ENCODE measurements at regions not wholly inside any gene's neighbourhood (a gene's known extent, or its start where the extent isn't known, plus 50 kb on each side); places are given as distances from the start of the nearest gene placed in this dataset.
A peak's percentile ranks its signal among the peaks of the same experiment; 100 is the strongest.

DNA sequence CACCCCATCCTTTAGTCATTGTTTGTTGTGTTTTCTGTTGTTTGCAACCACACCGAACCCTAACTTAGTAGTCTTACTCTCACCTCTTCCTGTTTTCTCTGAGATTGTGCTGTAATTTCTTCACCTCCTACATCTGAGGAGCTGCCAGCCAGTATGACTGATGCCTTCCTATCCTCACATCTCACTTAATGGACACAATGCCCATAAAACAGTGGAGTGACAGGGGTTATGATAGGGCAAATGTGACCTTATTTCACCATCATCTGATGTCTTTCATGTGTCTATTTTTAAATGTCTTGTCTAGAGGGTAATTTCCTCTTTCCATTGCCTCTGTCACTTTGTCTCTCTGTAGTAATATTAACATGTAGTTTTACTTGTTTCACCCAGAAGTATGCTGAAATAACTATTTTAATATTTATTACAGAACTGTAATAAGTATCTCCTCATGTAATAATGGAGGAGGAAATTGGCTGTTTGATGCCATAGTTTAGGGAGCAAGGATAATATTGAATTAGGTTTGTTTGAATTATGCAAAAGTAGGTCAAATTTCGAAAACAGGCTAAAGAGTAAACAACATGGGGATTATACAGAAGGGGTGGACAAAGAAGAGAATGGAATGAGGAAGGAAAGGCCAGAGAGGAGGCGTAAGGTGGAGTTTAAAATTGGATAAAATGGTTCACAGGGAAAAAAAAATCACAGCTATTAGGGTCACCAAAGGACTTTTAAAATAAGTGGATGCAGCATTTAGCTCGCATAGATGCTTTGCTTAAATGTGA is 103.5 kb upstream of the SPRY2 start:
- H3K36me3 ChIP-seq (ENCODE audit: control insufficient read depth, insufficient read depth, low read length) = no peaks in the 10 kb centered on the region
- no peaks in the 10 kb centered on the region for H3K4me1 ChIP-seq (ENCODE audit: control insufficient read depth, insufficient read depth, low read length)
- WGBS (ENCODE audit: insufficient coverage, low lambda C conversion rate) = 100% methylated on average over 2 of the region's 4 CpGs
- H3K27ac ChIP-seq (ENCODE audit: low read length) = no peak overlapping the region
- no peaks in the 10 kb centered on the region for H3K9me3 ChIP-seq (ENCODE audit: control insufficient read depth, low read depth, low read length)
- H3K27me3 ChIP-seq (ENCODE audit: control insufficient read depth, insufficient read depth, low read length) = no peaks in the 10 kb centered on the region
- no peak for DNase-seq
- H3K4me3 ChIP-seq (ENCODE audit: low read length) = no peak overlapping the region

DNA sequence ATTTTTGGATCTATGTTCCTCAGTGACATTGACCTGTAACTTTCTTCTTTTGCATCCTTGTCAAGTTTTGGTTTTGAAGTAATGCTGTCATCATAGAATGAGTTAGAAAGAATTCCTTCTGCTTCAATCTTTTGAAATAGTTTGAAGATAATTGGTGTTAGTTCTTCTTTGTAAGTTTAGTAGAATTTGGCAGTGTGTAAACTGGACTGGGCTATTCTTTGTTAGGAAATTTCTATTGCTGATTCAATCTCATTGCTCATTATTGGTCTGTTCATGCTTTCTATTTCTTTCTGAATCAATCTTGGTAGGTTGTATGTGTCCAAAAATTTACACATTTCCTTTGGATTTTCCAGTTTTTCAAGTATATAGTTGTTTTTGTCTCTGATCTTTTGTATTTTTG is 101.7 kb upstream of the SPRY2 start:
- Histone ChIP-seq H3K27ac (ENCODE audit: low read length) (no peak overlapping the region), H3K36me3 (ENCODE audit: control insufficient read depth, insufficient read depth, low read length) (no peaks in the 10 kb centered on the region), H3K27me3 (ENCODE audit: control insufficient read depth, insufficient read depth, low read length) (no peaks in the 10 kb centered on the region), H3K4me3 (ENCODE audit: low read length) (no peak overlapping the region), H3K4me1 (ENCODE audit: control insufficient read depth, insufficient read depth, low read length) (no peaks in the 10 kb centered on the region), H3K9me3 (ENCODE audit: control insufficient read depth, low read depth, low read length) (no peaks in the 10 kb centered on the region)
- DNase-seq = no peak

DNA sequence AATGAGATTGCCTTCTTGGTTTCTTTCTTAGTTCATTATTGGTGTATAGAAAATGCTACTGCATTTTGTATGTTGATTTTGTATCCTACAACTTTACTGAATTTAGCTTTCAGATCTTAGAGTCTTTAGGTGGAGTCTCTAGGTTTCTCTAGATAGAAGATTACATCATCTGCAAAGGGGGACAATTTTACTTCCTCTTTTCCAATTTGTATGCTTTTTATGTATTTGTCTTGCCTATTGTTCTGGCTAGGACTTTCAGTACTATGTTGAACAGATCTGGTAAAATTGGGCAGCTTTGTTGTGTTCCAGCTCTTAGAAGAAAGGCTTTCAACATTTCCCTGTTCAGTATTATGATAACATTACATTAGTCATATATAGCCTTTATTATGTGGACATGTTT is 101.0 kb upstream of the SPRY2 start:
- DNase-seq = no peak
- Histone ChIP-seq H3K4me3 (ENCODE audit: low read length) (no peak overlapping the region), H3K9me3 (ENCODE audit: control insufficient read depth, low read depth, low read length) (no peaks in the 10 kb centered on the region), H3K27ac (ENCODE audit: low read length) (no peak overlapping the region), H3K27me3 (ENCODE audit: control insufficient read depth, insufficient read depth, low read length) (no peaks in the 10 kb centered on the region), H3K36me3 (ENCODE audit: control insufficient read depth, insufficient read depth, low read length) (no peaks in the 10 kb centered on the region), H3K4me1 (ENCODE audit: control insufficient read depth, insufficient read depth, low read length) (no peaks in the 10 kb centered on the region)

DNA sequence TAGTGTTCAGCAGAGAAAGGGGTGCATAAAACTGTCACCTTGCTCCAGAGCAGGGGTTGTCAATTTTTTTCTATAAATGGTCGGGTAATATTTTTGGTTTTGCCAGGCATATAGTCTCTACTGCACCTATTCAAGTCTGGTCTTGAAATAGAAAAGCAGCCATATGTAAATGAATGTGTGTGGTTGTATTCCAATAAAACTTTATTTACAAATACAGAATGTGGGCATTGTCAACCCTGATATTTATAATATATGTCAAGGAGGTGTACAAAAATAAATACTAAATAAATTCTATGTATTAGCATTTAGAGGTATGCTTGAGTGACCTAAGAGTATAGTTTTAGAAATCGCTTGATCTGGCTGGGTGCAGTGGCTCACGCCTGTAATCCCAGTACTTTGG is 97.6 kb upstream of the SPRY2 start:
- no peaks in the 10 kb centered on the region for H3K27me3 ChIP-seq (ENCODE audit: control insufficient read depth, insufficient read depth, low read length)
- WGBS (ENCODE audit: insufficient coverage, low lambda C conversion rate) = no CpG with 5 or more reads among the region's 3 CpGs
- no peak overlapping the region for H3K4me3 ChIP-seq (ENCODE audit: low read length)
- H3K9me3 ChIP-seq (ENCODE audit: control insufficient read depth, low read depth, low read length) = no peaks in the 10 kb centered on the region
- no peaks in the 10 kb centered on the region for H3K4me1 ChIP-seq (ENCODE audit: control insufficient read depth, insufficient read depth, low read length)
- no peaks in the 10 kb centered on the region for H3K36me3 ChIP-seq (ENCODE audit: control insufficient read depth, insufficient read depth, low read length)
- no peak for DNase-seq
- no peak overlapping the region for H3K27ac ChIP-seq (ENCODE audit: low read length)

DNA sequence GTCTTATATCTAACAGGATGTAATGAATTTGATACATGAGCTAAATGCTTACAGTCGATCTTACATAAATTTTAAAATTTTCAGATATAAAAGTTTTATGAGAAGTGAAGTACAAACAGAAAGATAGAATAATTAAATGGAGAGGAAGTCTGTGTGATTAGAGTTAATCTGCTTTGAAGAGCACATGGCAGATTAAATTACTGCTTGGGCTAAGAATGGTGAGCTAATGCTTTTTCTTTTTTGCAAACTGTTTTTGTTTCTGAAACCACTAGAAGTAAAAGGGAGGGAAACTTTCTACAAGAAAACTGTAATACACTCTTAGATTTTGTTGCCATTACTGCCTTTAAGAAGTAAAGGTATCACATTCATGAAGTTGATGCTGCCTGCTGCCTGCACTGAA is 96.3 kb upstream of the SPRY2 start:
- 83% methylated on average over 1 of the region's 1 CpG for WGBS (ENCODE audit: insufficient coverage, low lambda C conversion rate)
- DNase-seq = no peak
- H3K36me3 ChIP-seq (ENCODE audit: control insufficient read depth, insufficient read depth, low read length) = no peaks in the 10 kb centered on the region
- H3K27me3 ChIP-seq (ENCODE audit: control insufficient read depth, insufficient read depth, low read length) = no peaks in the 10 kb centered on the region
- H3K27ac ChIP-seq (ENCODE audit: low read length) = no peak overlapping the region
- no peak overlapping the region for H3K4me3 ChIP-seq (ENCODE audit: low read length)
- H3K4me1 ChIP-seq (ENCODE audit: control insufficient read depth, insufficient read depth, low read length) = no peaks in the 10 kb centered on the region
- H3K9me3 ChIP-seq (ENCODE audit: control insufficient read depth, low read depth, low read length) = no peaks in the 10 kb centered on the region

DNA sequence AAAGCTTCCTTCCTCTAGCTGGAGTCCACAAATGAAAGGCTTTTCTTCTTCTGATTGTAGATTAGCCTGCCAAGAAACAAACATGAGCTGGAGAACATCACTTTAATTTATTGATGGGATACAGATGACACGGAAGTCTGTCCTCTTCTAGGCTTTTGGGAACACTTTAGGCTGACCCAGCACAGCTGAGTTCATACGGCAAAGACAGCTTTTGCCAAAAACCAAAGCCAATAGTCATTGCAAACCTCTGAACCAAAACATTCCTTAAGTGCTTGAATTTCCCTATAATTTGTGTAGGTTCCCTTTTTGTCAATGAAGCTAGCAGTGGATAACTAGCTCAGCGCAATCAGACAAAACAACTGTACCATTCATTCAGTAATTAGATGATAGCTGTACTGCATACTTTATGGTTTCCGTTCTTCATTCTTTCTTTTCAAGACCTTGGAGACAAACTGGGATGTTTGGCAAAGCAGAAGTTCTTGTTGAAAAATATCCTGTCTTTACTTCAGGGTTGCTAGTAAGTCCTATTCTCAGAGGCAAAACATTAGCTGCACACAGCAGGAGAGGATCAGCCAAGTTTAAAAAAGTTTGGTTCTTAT is 95.7 kb upstream of the SPRY2 start:
- Histone ChIP-seq H3K9me3 (ENCODE audit: control insufficient read depth, low read depth, low read length) (no peaks in the 10 kb centered on the region), H3K36me3 (ENCODE audit: control insufficient read depth, insufficient read depth, low read length) (no peaks in the 10 kb centered on the region), H3K4me1 (ENCODE audit: control insufficient read depth, insufficient read depth, low read length) (no peaks in the 10 kb centered on the region), H3K27ac (ENCODE audit: low read length) (no peak overlapping the region), H3K4me3 (ENCODE audit: low read length) (no peak overlapping the region), H3K27me3 (ENCODE audit: control insufficient read depth, insufficient read depth, low read length) (no peaks in the 10 kb centered on the region)
- no CpG with 5 or more reads among the region's 4 CpGs for WGBS (ENCODE audit: insufficient coverage, low lambda C conversion rate)
- peak; percentile 19 to 48 for DNase-seq

DNA sequence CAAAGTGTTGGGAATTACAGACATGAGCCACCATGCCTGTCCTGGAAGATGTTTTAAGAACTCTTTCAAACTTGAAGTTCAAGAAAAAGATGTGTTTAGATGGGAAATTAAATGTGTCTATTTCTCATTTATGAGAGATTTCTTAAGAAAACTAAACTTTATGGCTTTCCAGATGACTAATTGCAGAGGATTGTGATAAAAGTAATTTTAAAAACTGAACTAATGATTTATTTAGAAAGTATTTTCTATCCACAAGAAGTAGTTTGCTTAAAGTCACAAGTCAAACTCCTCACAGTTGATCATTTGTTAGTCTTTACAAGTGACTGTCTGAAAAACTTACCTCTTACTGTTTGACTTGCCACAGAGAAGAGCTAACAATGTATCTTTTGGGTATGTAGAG is 89.6 kb upstream of the SPRY2 start:
- Histone ChIP-seq H3K4me1 (ENCODE audit: control insufficient read depth, insufficient read depth, low read length) (no peaks in the 10 kb centered on the region), H3K27me3 (ENCODE audit: control insufficient read depth, insufficient read depth, low read length) (no peaks in the 10 kb centered on the region), H3K4me3 (ENCODE audit: low read length) (no peak overlapping the region), H3K9me3 (ENCODE audit: control insufficient read depth, low read depth, low read length) (no peaks in the 10 kb centered on the region), H3K36me3 (ENCODE audit: control insufficient read depth, insufficient read depth, low read length) (no peaks in the 10 kb centered on the region), H3K27ac (ENCODE audit: low read length) (no peak overlapping the region)
- DNase-seq = no peak

DNA sequence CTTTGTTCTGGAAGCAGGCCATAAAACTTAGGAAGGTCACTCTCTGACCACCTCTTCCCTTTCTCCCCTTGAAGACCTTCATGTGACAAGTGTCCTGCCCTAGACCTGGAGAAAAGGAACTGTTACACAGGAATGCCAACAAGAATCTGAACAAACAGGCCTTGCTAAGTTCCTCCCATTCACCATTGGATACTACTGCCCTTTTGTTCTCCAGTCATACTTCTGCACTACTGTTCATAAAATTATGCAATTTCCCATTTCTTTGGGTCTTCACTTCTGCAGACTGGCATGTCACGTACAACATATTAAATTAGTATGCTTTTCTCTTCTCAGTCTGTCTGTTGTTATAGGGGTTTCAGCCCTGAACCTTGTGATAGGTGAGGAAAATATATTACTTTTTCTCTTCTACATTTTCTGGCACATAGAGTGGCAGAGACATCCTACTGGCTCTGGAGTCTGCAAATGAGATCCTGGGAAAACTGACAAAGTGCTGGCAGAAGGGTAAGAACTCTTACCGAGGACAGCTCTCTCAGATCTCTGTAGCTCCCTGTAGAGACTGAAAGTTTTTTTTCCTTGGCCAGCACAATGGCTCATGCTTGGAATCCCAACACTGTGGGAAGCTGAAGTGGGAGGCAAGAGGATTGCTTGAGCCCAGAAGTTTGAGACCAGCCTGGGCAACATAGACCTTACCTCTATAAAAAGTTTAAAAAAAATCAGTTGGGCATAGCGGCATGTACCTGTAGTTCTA is 87.6 kb upstream of the SPRY2 start:
- Histone ChIP-seq H3K36me3 (ENCODE audit: control insufficient read depth, insufficient read depth, low read length) (no peaks in the 10 kb centered on the region), H3K4me3 (ENCODE audit: low read length) (no peak overlapping the region), H3K9me3 (ENCODE audit: control insufficient read depth, low read depth, low read length) (no peaks in the 10 kb centered on the region), H3K27ac (ENCODE audit: low read length) (no peak overlapping the region), H3K27me3 (ENCODE audit: control insufficient read depth, insufficient read depth, low read length) (no peaks in the 10 kb centered on the region), H3K4me1 (ENCODE audit: control insufficient read depth, insufficient read depth, low read length) (no peaks in the 10 kb centered on the region)
- no peak for DNase-seq
- whole genome bisulfite sequencing (ENCODE audit: insufficient coverage, low lambda C conversion rate) = 100% methylated on average over 1 of the region's 3 CpGs

DNA sequence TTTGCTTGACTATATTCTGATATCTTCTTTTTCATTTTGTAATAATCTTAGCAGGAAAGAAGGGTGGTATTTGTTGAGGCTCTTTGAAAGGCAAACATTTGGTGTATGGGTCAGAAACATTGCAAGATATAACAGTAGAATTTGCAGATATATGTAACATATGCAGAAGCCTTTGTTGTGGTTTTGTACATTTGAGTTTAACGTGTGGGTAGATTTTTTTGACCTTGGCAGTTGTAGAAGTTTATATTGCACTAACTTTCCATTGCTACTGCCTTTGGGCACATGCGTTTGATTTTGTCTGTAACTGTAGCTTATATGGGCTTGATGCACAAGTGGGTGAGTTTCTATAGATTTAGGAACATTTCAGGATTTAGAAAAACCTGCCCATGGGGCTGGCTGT is 78.5 kb upstream of the SPRY2 start:
- Histone ChIP-seq H3K4me1 (ENCODE audit: control insufficient read depth, insufficient read depth, low read length) (no peaks in the 10 kb centered on the region), H3K4me3 (ENCODE audit: low read length) (no peak overlapping the region), H3K27me3 (ENCODE audit: control insufficient read depth, insufficient read depth, low read length) (no peaks in the 10 kb centered on the region), H3K36me3 (ENCODE audit: control insufficient read depth, insufficient read depth, low read length) (no peaks in the 10 kb centered on the region), H3K9me3 (ENCODE audit: control insufficient read depth, low read depth, low read length) (no peaks in the 10 kb centered on the region), H3K27ac (ENCODE audit: low read length) (no peak overlapping the region)
- DNase-seq = no peak
- WGBS (ENCODE audit: insufficient coverage, low lambda C conversion rate) = no CpG with 5 or more reads among the region's 2 CpGs

DNA sequence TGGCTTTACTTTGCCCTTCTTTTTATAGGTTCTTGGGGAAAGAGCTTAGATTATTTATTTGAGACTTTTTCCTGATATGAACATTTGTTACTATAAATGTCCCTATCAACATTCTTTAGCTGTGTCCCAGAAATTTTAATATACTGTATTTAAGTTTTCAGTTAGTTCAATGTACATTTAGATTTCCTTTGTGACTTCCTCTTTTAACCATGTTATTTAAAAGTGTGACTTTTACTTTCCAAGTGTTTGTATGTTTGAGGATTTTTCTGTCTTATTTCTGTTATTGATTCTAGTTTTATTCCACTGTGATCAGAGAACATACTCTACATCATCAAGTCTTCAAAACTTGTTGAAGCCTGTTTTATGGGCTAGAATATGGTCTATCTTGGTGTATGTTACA is 72.7 kb upstream of the SPRY2 start:
- Histone ChIP-seq H3K9me3 (ENCODE audit: control insufficient read depth, low read depth, low read length) (no peaks in the 10 kb centered on the region), H3K27ac (ENCODE audit: low read length) (no peak overlapping the region), H3K4me3 (ENCODE audit: low read length) (no peak overlapping the region), H3K4me1 (ENCODE audit: control insufficient read depth, insufficient read depth, low read length) (no peaks in the 10 kb centered on the region), H3K36me3 (ENCODE audit: control insufficient read depth, insufficient read depth, low read length) (no peaks in the 10 kb centered on the region), H3K27me3 (ENCODE audit: control insufficient read depth, insufficient read depth, low read length) (no peaks in the 10 kb centered on the region)
- no peak for DNase-seq

DNA sequence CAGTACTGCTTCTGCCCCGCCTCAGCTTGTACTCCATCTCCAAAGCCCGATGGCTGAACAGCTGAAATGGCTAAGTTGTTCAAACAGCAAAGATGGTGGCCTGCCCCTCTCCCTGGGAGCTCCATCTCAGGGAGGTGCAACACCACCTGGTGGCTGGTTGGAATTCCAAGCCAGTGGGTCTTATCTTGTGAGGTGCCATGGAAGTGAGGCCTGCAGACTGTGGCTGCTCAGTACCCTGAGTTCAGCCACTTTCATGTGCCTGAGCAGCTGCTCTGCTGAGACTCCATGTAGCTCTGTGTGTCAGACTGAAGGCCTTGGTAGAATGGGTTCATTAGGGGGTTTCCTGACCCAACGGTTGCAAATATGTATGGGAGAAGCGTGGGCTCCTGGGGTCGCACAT is 67.3 kb upstream of the SPRY2 start:
- H3K36me3 ChIP-seq (ENCODE audit: control insufficient read depth, insufficient read depth, low read length) = no peaks in the 10 kb centered on the region
- H3K27me3 ChIP-seq (ENCODE audit: control insufficient read depth, insufficient read depth, low read length) = no peaks in the 10 kb centered on the region
- H3K4me3 ChIP-seq (ENCODE audit: low read length) = no peak overlapping the region
- no peaks in the 10 kb centered on the region for H3K4me1 ChIP-seq (ENCODE audit: control insufficient read depth, insufficient read depth, low read length)
- H3K27ac ChIP-seq (ENCODE audit: low read length) = no peak overlapping the region
- no CpG with 5 or more reads among the region's 5 CpGs for WGBS (ENCODE audit: insufficient coverage, low lambda C conversion rate)
- peak in 1 of 2 donors; percentile 4 for DNase-seq
- no peaks in the 10 kb centered on the region for H3K9me3 ChIP-seq (ENCODE audit: control insufficient read depth, low read depth, low read length)
